ENCODE measurements at regions not wholly inside any gene's neighbourhood (a gene's known extent, or its start where the extent isn't known, plus 50 kb on each side); places are given as distances from the start of the nearest gene placed in this dataset.

DNA sequence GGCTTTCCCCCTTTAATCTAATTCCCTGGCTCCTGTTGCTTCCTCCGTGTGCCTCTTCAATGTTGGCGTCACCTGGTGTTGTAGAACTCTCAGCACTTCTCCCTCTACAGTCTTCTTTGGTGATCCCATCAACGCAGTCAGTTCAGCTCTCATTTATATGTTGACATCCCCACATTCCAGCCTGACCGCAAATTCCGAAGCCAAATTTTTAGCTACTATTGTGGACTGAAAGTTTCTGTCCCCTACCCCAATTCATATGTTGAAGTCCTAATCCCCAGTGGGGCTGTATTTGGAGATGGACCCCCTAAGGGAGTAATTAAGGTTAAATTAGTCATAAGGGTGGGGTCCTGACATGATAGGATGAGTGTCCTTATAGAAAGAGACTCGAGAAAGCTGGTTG lies 210.6 kb upstream of the ADAMTSL1 start:
- SMC1A ChIA-PET (ENCODE audit: uncharacterized antibody, unreplicated experiment) = no interaction called here
- POLR2A ChIA-PET = no interaction called here
- CTCF ChIA-PET = no interaction called here
- no peak for ATAC-seq
- Histone ChIP-seq H3K4me1 (ENCODE audit: control insufficient read depth, insufficient read depth, low read length) (no peaks in the 10 kb centered on the region), H3K36me3 (ENCODE audit: control insufficient read depth in 2 of 2, insufficient read depth in 2 of 2, low read length in 1 of 2) (no peaks in the 10 kb centered on the region), H3K27ac (ENCODE audit: control insufficient read depth, insufficient read depth) (no peak overlapping the region), H3K9ac (ENCODE audit: control insufficient read depth, insufficient read depth, low read length) (no peak overlapping the region), H3K9me3 (replicated peaks; ENCODE audit: control insufficient read depth, insufficient read depth, low read length) (no peaks in the 10 kb centered on the region), H2AFZ (ENCODE audit: control insufficient read depth, low read depth, low read length) (no peak overlapping the region), H3K79me2 (ENCODE audit: control insufficient read depth, insufficient read depth, low read length) (no peaks in the 10 kb centered on the region), H4K20me1 (ENCODE audit: control insufficient read depth, insufficient read depth) (no peaks in the 10 kb centered on the region), H3K4me2 (ENCODE audit: control insufficient read depth, insufficient read depth) (no peak overlapping the region), H3K4me3 (no peak overlapping the region), H3K27me3 (replicated peaks in 1 of 2; ENCODE audit: control insufficient read depth in 2 of 2, insufficient read depth in 2 of 2, low read length in 1 of 2) (no peaks in the 10 kb centered on the region; a peak in 1 of 4 replicates)
- 12% methylated on average over 6 of the region's 6 CpGs for WGBS (ENCODE audit: insufficient coverage, insufficient replicate concordance, low lambda C conversion rate, missing lambda C conversion rate)
- BruUV-seq (replicated peaks) = no TSS peak
- no peak for DNase-seq (ENCODE audit: low read depth, low spot score)
- intact Hi-C loops (cut with micrococcal nuclease; ENCODE audit: unreplicated experiment) (no loop called here), in situ Hi-C loops (cut with MboI) (loop anchor here (5.0 to 25.0 kb wide), 4 partner anchors 169 to 1199 kb away; no protein-coding TSS in a partner anchor)
- TF ChIP-seq SUZ12 (IDR thresholded peaks at IDR 0.05; ENCODE audit: unreplicated experiment) = no peak
- TF ChIP-seq SREBF1 (IDR thresholded peaks at IDR 0.05; ENCODE audit: low read length) = no peak
- TF ChIP-seq, protein P1, sequence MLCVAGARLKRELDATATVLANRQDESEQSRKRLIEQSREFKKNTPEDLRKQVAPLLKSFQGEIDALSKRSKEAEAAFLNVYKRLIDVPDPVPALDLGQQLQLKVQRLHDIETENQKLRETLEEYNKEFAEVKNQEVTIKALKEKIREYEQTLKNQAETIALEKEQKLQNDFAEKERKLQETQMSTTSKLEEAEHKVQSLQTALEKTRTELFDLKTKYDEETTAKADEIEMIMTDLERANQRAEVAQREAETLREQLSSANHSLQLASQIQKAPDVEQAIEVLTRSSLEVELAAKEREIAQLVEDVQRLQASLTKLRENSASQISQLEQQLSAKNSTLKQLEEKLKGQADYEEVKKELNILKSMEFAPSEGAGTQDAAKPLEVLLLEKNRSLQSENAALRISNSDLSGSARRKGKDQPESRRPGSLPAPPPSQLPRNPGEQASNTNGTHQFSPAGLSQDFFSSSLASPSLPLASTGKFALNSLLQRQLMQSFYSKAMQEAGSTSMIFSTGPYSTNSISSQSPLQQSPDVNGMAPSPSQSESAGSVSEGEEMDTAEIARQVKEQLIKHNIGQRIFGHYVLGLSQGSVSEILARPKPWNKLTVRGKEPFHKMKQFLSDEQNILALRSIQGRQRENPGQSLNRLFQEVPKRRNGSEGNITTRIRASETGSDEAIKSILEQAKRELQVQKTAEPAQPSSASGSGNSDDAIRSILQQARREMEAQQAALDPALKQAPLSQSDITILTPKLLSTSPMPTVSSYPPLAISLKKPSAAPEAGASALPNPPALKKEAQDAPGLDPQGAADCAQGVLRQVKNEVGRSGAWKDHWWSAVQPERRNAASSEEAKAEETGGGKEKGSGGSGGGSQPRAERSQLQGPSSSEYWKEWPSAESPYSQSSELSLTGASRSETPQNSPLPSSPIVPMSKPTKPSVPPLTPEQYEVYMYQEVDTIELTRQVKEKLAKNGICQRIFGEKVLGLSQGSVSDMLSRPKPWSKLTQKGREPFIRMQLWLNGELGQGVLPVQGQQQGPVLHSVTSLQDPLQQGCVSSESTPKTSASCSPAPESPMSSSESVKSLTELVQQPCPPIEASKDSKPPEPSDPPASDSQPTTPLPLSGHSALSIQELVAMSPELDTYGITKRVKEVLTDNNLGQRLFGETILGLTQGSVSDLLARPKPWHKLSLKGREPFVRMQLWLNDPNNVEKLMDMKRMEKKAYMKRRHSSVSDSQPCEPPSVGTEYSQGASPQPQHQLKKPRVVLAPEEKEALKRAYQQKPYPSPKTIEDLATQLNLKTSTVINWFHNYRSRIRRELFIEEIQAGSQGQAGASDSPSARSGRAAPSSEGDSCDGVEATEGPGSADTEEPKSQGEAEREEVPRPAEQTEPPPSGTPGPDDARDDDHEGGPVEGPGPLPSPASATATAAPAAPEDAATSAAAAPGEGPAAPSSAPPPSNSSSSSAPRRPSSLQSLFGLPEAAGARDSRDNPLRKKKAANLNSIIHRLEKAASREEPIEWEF (IDR thresholded peaks at IDR 0.05; ENCODE audit: insufficient replicate concordance, low read depth, low read length) = no peak
- no peak for TF ChIP-seq KAT2A (conservative IDR thresholded peaks at IDR 0.05; ENCODE audit: control insufficient read depth, low read depth, low read length)
- no peak for TF ChIP-seq MYC (IDR thresholded peaks at IDR 0.05; ENCODE audit: insufficient read depth, insufficient read length, insufficient replicate concordance, low read length, severe bottlenecking)
- TF ChIP-seq ATF7 (IDR thresholded peaks at IDR 0.05; ENCODE audit: low read depth) = no peak
- TF ChIP-seq, protein P2, sequence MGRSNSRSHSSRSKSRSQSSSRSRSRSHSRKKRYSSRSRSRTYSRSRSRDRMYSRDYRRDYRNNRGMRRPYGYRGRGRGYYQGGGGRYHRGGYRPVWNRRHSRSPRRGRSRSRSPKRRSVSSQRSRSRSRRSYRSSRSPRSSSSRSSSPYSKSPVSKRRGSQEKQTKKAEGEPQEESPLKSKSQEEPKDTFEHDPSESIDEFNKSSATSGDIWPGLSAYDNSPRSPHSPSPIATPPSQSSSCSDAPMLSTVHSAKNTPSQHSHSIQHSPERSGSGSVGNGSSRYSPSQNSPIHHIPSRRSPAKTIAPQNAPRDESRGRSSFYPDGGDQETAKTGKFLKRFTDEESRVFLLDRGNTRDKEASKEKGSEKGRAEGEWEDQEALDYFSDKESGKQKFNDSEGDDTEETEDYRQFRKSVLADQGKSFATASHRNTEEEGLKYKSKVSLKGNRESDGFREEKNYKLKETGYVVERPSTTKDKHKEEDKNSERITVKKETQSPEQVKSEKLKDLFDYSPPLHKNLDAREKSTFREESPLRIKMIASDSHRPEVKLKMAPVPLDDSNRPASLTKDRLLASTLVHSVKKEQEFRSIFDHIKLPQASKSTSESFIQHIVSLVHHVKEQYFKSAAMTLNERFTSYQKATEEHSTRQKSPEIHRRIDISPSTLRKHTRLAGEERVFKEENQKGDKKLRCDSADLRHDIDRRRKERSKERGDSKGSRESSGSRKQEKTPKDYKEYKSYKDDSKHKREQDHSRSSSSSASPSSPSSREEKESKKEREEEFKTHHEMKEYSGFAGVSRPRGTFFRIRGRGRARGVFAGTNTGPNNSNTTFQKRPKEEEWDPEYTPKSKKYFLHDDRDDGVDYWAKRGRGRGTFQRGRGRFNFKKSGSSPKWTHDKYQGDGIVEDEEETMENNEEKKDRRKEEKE (IDR thresholded peaks at IDR 0.05) = no peak
- no peak for FAIRE-seq
- RAD21 ChIA-PET (ENCODE audit: unreplicated experiment) = no interaction called here
